GM06990 (cell line): ENCODE measurements at regions not wholly inside any gene's neighbourhood (a gene's known extent, or its start where the extent isn't known, plus 50 kb on each side); places are given as distances from the start of the nearest gene placed in this dataset.

Experiments used
- DNase-seq: peaks from one replicate; pipeline ENCODE4 v3.0.0-alpha.2; 2011; ENCODE audit not compliant: insufficient read length; ENCODE audit errors: extremely low read depth
- H3K27me3 ChIP-seq: replicated peaks from 2 replicates; pipeline ENCODE4 v1.6.0; 2011; ENCODE audit warnings: low read length; ENCODE audit not compliant: control insufficient read depth, insufficient read depth
- H3K36me3 ChIP-seq: 2 replicates; pipeline ENCODE4 v1.5.1; 2011; ENCODE audit warnings: low read length; ENCODE audit not compliant: control insufficient read depth, insufficient read depth
- H3K4me3 ChIP-seq: replicated peaks from 2 replicates; pipeline ENCODE4 v1.5.1; 2011; ENCODE audit warnings: low read depth, mild to moderate bottlenecking, control low read depth, low read length
- CTCF ChIP-seq: IDR thresholded peaks from 2 replicates; pipeline ENCODE4 v1.5.1; 2011; ENCODE audit warnings: low read length, control low read depth, mild to moderate bottlenecking, inconsistent platforms; ENCODE audit not compliant: insufficient read depth, poor library complexity, severe bottlenecking

- no peak for DNase-seq
- Histone ChIP-seq H3K36me3 (no peaks in the 10 kb centered on the region), H3K4me3 (no peak overlapping the region), H3K27me3 (no peaks in the 10 kb centered on the region)
- no peak for TF ChIP-seq CTCF
These were observed 743.8 kb upstream of the GBE1 start for GRCh38 chr3:82505079-82505756.

- TF ChIP-seq CTCF, result no peak
These were observed 736.7 kb upstream of the GBE1 start for GRCh38 chr3:82498186-82498585.

GRCh38 chr3:82496890-82497560, 735.6 kb upstream of the GBE1 start:
- TF ChIP-seq CTCF, result no peak
- Histone ChIP-seq H3K36me3 (no peaks in the 10 kb centered on the region), H3K27me3 (no peaks in the 10 kb centered on the region), H3K4me3 (no peak overlapping the region)
- no peak for DNase-seq

More at GRCh38 chr3:82498186-82498585, 736.7 kb upstream of the GBE1 start:
- Histone ChIP-seq H3K27me3 (no peaks in the 10 kb centered on the region), H3K36me3 (no peaks in the 10 kb centered on the region), H3K4me3 (no peak overlapping the region)
- no peak for DNase-seq

- H3K4me3 ChIP-seq, result no peak overlapping the region
- no peak for TF ChIP-seq CTCF
- no peak for DNase-seq
- H3K36me3 ChIP-seq, result no peaks in the 10 kb centered on the region
- H3K27me3 ChIP-seq, result no peaks in the 10 kb centered on the region
These were observed 734.2 kb upstream of the GBE1 start for GRCh38 chr3:82495655-82496054.

- Histone ChIP-seq H3K27me3 (no peaks in the 10 kb centered on the region), H3K36me3 (no peaks in the 10 kb centered on the region), H3K4me3 (no peak overlapping the region)
- TF ChIP-seq CTCF, result no peak
- no peak for DNase-seq
These were observed 733.6 kb upstream of the GBE1 start for GRCh38 chr3:82494977-82495489.
